AG10803 (cell line): ENCODE measurements at regions not wholly inside any gene's neighbourhood (a gene's known extent, or its start where the extent isn't known, plus 50 kb on each side); places are given as distances from the start of the nearest gene placed in this dataset.
"Not testable (repeated sequence)": the region's sequence is repeated elsewhere in the genome, so short reads cannot be mapped to it uniquely, and the experiment has no call there.

Experiments used
- DNase-seq: peaks from one replicate; pipeline ENCODE4 v3.0.0; 2010; ENCODE audit warnings: low read depth
- H3K4me3 ChIP-seq: 2 replicates; pipeline ENCODE4 v1.5.1; 2011; ENCODE audit warnings: mild to moderate bottlenecking, low read length, control low read depth
- CTCF ChIP-seq: conservative IDR thresholded peaks from 2 replicates; pipeline ENCODE4 v1.5.1; 2011; ENCODE audit warnings: mild to moderate bottlenecking, low read length, control low read depth, inconsistent platforms

GRCh38 chr12:25352083-25352918, 101.6 kb upstream of the KRAS start:
- TF ChIP-seq CTCF, result no peak
- H3K4me3 ChIP-seq, result no peak overlapping the region
- peak; percentile 31 for DNase-seq

- H3K4me3 ChIP-seq, result no peak overlapping the region
- no peak for TF ChIP-seq CTCF
- no peak for DNase-seq
Observed at GRCh38 chr12:25348593-25348895, 97.8 kb upstream of the KRAS start.

DNA sequence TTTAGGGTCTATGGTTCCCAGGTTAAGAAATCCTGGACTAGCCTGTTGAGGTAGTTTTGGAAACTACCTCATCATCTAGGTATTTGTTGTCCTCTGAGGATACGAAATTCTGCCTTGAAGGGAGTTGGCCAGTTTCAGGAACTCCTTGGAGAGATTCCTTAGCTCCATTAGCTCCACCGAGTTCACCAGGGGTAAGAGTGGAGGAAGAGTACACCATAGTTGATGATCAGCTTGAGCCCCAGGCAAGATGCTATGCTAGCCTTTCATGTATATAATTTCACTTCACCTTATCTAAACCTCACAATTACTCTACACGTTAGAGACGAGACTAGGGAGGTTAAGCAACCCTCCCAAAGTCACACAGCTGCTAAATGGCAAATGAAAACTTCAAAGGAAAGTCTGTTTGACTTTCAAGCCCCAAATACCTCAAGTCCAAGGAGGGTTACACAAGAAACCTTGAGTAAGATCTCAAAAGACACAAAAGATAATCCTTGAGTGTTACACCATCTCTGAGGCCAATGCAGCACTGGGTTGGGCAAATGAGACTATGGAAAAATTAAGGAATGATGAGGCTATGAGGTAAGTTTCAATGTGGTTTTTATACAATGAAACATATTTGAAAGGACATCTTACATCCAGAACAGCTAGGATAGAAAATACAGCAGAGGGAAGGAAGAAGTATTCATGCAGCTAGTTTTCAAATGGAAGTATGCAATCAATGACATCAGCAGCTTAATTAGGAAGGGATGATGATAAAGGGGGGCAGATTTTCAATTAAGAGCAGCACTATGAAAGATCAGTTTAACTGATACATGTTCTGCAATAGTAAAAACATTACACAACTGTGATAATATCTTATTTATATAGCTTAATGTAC, 97.2 kb upstream of the KRAS start:
- DNase-seq, result peak; percentile 9
- TF ChIP-seq CTCF, result no peak
- H3K4me3 ChIP-seq, result no peak overlapping the region

GRCh38 chr12:25341877-25342276, 91.1 kb upstream of the KRAS start:
- DNase-seq, H3K4me3 ChIP-seq: not testable (repeated sequence)

GRCh38 chr12:25337916-25338315, 87.2 kb upstream of the KRAS start:
- no peak overlapping the region for H3K4me3 ChIP-seq
- peak; percentile 33 for DNase-seq
- TF ChIP-seq CTCF, result no peak

- no peak for DNase-seq
- no peak for TF ChIP-seq CTCF
- no peak overlapping the region for H3K4me3 ChIP-seq
Observed at GRCh38 chr12:25332143-25332542, 81.4 kb upstream of the KRAS start.

DNA sequence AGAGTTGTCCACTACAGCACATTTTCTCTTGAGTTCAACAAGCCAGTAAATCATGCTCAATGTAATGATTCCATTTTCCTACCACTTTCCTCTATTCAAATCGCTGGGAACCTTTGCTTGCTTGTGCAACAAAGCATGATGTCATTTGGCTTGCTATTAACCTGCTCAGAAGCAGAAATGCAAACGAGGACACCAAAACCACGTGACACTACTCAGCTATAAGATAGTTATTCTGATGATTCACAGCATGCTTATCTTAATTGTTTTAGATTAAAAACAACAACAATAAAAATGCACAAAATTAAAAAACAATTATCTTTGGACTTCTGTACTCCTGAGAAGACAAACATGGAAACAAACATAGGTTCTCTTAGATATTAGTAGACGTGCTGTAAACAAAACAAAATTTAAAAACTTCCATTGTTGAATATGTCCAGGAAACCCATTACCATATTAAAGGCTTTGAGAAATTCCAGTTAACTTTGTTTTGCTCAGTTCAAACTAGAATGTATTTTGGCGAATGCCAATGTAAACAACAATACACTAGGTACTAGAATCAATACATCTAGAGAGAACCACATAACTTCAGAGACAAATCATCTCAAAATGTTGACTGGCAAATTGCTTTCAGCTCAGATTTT, 77.5 kb upstream of the KRAS start:
- no peak for DNase-seq
- H3K4me3 ChIP-seq, result no peak overlapping the region
- no peak for TF ChIP-seq CTCF
